HepG2 (cell line): ENCODE measurements at regions not wholly inside any gene's neighbourhood (a gene's known extent, or its start where the extent isn't known, plus 50 kb on each side); places are given as distances from the start of the nearest gene placed in this dataset.

ENCODE experiments used
- ARID4A ChIP-seq: sonication (generic); formaldehyde crosslinking; IDR thresholded peaks from 2 replicates; pipeline ENCODE4 v1.5.0; 2020; ENCODE audit warnings: mild to moderate bottlenecking, missing genetic modification reagents, borderline replicate concordance
- ATF6 ChIP-seq: sonication (generic); formaldehyde crosslinking; conservative IDR thresholded peaks from 2 replicates; pipeline ENCODE4 v1.4.0; 2020; ENCODE audit warnings: missing genetic modification reagents
- CREM ChIP-seq, 2 experiments: sonication (generic) in 1 of 2; formaldehyde crosslinking in 1 of 2; IDR thresholded peaks; 2 replicates each; pipeline versions ENCODE4 v1.4.0 to v1.6.1; 2016 to 2020; ENCODE audit warnings: antibody characterized with exemption in 1 of 2, mild to moderate bottlenecking in 1 of 2, missing genetic modification reagents in 1 of 2
- GATA4 ChIP-seq: sonication (generic); IDR thresholded peaks from 2 replicates; pipeline ENCODE4 v1.6.1; 2016; ENCODE audit warnings: antibody characterized with exemption, low read depth, borderline replicate concordance
- SMYD3 ChIP-seq: sonication (generic); formaldehyde crosslinking; IDR thresholded peaks from 2 replicates; pipeline ENCODE4 v1.8.1; 2023; ENCODE audit warnings: mild to moderate bottlenecking, missing genetic modification reagents
- SNAI1 ChIP-seq: sonication (generic); formaldehyde crosslinking; IDR thresholded peaks from 2 replicates; pipeline ENCODE4 v1.5.0; 2020; ENCODE audit warnings: mild to moderate bottlenecking, missing genetic modification reagents, borderline replicate concordance
- SP2 ChIP-seq: sonication (generic); formaldehyde crosslinking; IDR thresholded peaks from 2 replicates; pipeline ENCODE4 v1.5.1; 2020; ENCODE audit warnings: mild to moderate bottlenecking, missing genetic modification reagents
- TBX3 ChIP-seq: fragments of 450-650 bp; IDR thresholded peaks from 2 replicates; pipeline ENCODE4 v1.6.1; 2017; ENCODE audit warnings: antibody characterized with exemption, mild to moderate bottlenecking, inconsistent platforms, borderline replicate concordance
- TP53 ChIP-seq: sonication (generic); formaldehyde crosslinking; conservative IDR thresholded peaks from 2 replicates; pipeline ENCODE4 v1.4.0; 2020; ENCODE audit warnings: missing genetic modification reagents
- ZBTB34 ChIP-seq: sonication (generic); formaldehyde crosslinking; IDR thresholded peaks from 2 replicates; pipeline ENCODE4 v1.8.0; 2022; ENCODE audit warnings: mild to moderate bottlenecking, missing genetic modification reagents
- ZBTB39 ChIP-seq: sonication (generic); formaldehyde crosslinking; IDR thresholded peaks from 2 replicates; pipeline ENCODE4 v1.5.0; 2020; ENCODE audit warnings: missing genetic modification reagents
- ZFY ChIP-seq: sonication (generic); formaldehyde crosslinking; IDR thresholded peaks from 2 replicates; pipeline ENCODE4 v1.4.0; 2020; ENCODE audit warnings: missing genetic modification reagents
- ZNF296 ChIP-seq: sonication (generic); formaldehyde crosslinking; conservative IDR thresholded peaks from 2 replicates; pipeline ENCODE4 v1.5.0; 2020; ENCODE audit warnings: mild to moderate bottlenecking, missing genetic modification reagents
- ZNF576 ChIP-seq: sonication (generic); formaldehyde crosslinking; IDR thresholded peaks from 2 replicates; pipeline ENCODE4 v1.4.0; 2020; ENCODE audit warnings: mild to moderate bottlenecking, missing genetic modification reagents
- ZNF589 ChIP-seq: sonication (generic); formaldehyde crosslinking; conservative IDR thresholded peaks from 2 replicates; pipeline ENCODE4 v1.8.0; 2022; ENCODE audit warnings: mild to moderate bottlenecking, moderate library complexity, missing genetic modification reagents

- TF ChIP-seq ZNF589 (CRISPR knock-in tag), result peak; percentile 60
- TF ChIP-seq TBX3, result peak; percentile 78; the same call in 1 of the 2 replicates
- peak; percentile 83; the same call in 1 of the 2 replicates for TF ChIP-seq SMYD3 (CRISPR knock-in tag)
- peak; percentile 99 for TF ChIP-seq ZBTB34
- TF ChIP-seq CREM (IDR thresholded peaks at IDR 0.05), result peak; percentile 92
- TF ChIP-seq CREM (CRISPR knock-in tag; IDR thresholded peaks at IDR 0.05), result no peak
- 0 out of 2 replicates have a peak, but pooled peaks have one; percentile 23 for TF ChIP-seq TP53 (CRISPR knock-in tag)
- no peak for TF ChIP-seq ZNF576 (CRISPR knock-in tag)
- TF ChIP-seq ARID4A, result peak; percentile 65; the same call in 1 of the 2 replicates
- peak; percentile 48; the same call in 1 of the 2 replicates for TF ChIP-seq GATA4
- no peak for TF ChIP-seq ATF6
- no peak for TF ChIP-seq SNAI1
- no peak for TF ChIP-seq ZNF296
- 0 out of 2 replicates have a peak, but pooled peaks have one; percentile 41 for TF ChIP-seq ZBTB39 (CRISPR knock-in tag)
- no peak for TF ChIP-seq ZFY (CRISPR knock-in tag)
- no peak for TF ChIP-seq SP2 (CRISPR knock-in tag)
Observed at GRCh38 chr18:62452280-62452831, 70.5 kb upstream of the ZCCHC2 start (continued).
